GM18907 (cell line): ENCODE measurements at regions not wholly inside any gene's neighbourhood (a gene's known extent, or its start where the extent isn't known, plus 50 kb on each side); places are given as distances from the start of the nearest gene placed in this dataset.

ENCODE experiments used
- ATAC-seq: cut with Tn5 transposase; IDR thresholded peaks from one replicate; pipeline ENCODE4 v1.9.1; 2021; ENCODE audit warnings: mild to moderate bottlenecking, moderate library complexity; ENCODE audit not compliant: unreplicated experiment

GRCh38 chr10:120701381-120701780, 149.8 kb upstream of the WDR11 start:
- ATAC-seq = no peak

GRCh38 chr10:120702032-120702431, 149.1 kb upstream of the WDR11 start:
- no peak for ATAC-seq

GRCh38 chr10:120705309-120705708, 145.9 kb upstream of the WDR11 start:
- no peak for ATAC-seq

GRCh38 chr10:120710076-120710475, 141.1 kb upstream of the WDR11 start:
- no peak for ATAC-seq

- ATAC-seq = no peak
Measured at GRCh38 chr10:120711860-120712259, 139.3 kb upstream of the WDR11 start.

GRCh38 chr10:120713573-120714205, 137.5 kb upstream of the WDR11 start:
- no peak for ATAC-seq

GRCh38 chr10:120715171-120715570, 136.0 kb upstream of the WDR11 start:
- ATAC-seq = no peak

GRCh38 chr10:120719333-120719732, 131.8 kb upstream of the WDR11 start:
- no peak for ATAC-seq

- ATAC-seq = no peak
Measured at GRCh38 chr10:120727001-120727400, 124.2 kb upstream of the WDR11 start.

- ATAC-seq = no peak
Measured at GRCh38 chr10:120729547-120729946, 121.6 kb upstream of the WDR11 start.

- ATAC-seq = no peak
Measured at GRCh38 chr10:120732067-120732466, 119.1 kb upstream of the WDR11 start.

- ATAC-seq = no peak
Measured at GRCh38 chr10:120732643-120733313, 118.4 kb upstream of the WDR11 start.

- ATAC-seq = no peak
Measured at GRCh38 chr10:120734483-120735078, 116.6 kb upstream of the WDR11 start.

GRCh38 chr10:120735315-120735714, 115.8 kb upstream of the WDR11 start:
- ATAC-seq = no peak

- peak; percentile 51 for ATAC-seq
Measured at GRCh38 chr10:120735773-120736371, 115.3 kb upstream of the WDR11 start.

GRCh38 chr10:120736377-120736776, 114.8 kb upstream of the WDR11 start:
- ATAC-seq = no peak

- ATAC-seq = no peak
Measured at GRCh38 chr10:120738658-120739057, 112.5 kb upstream of the WDR11 start.

GRCh38 chr10:120741396-120741795, 109.8 kb upstream of the WDR11 start:
- ATAC-seq = no peak

GRCh38 chr10:120742373-120742772, 108.8 kb upstream of the WDR11 start:
- no peak for ATAC-seq

GRCh38 chr10:120744040-120744439, 107.1 kb upstream of the WDR11 start:
- no peak for ATAC-seq

GRCh38 chr10:120746001-120746777, 105.0 kb upstream of the WDR11 start:
- no peak for ATAC-seq
